Progenitor cell of endocrine pancreas (in vitro differentiated cells): ENCODE measurements at regions not wholly inside any gene's neighbourhood (a gene's known extent, or its start where the extent isn't known, plus 50 kb on each side); places are given as distances from the start of the nearest gene placed in this dataset.

Experiments
- DNase-seq: peaks from one replicate; pipeline ENCODE4 v3.0.0; 2021; ENCODE audit warnings: low spot score; ENCODE audit not compliant: unreplicated experiment
- H3K27ac Mint-ChIP-seq: 2 replicates; pipeline ENCODE4 v1.8.0; 2021; ENCODE audit warnings: mild to moderate bottlenecking, moderate library complexity, mixed read lengths
- H3K27me3 Mint-ChIP-seq: 2 replicates; pipeline ENCODE4 v1.8.0; 2021; ENCODE audit warnings: mixed read lengths
- H3K36me3 Mint-ChIP-seq: 2 replicates; pipeline ENCODE4 v1.8.0; 2022; ENCODE audit warnings: mixed read lengths; ENCODE audit not compliant: insufficient read depth
- H3K4me1 Mint-ChIP-seq: 2 replicates; pipeline ENCODE4 v1.8.0; 2021; ENCODE audit warnings: low read depth, mixed read lengths
- H3K4me3 Mint-ChIP-seq: 2 replicates; pipeline ENCODE4 v1.8.0; 2021; ENCODE audit warnings: low read depth, mild to moderate bottlenecking, moderate library complexity, mixed read lengths
- H3K9me3 Mint-ChIP-seq: 2 replicates; pipeline ENCODE4 v1.8.0; 2021; ENCODE audit warnings: low read depth, mixed read lengths
- TF ChIP-seq, protein P1 (sequence below): fragments of 200-600 bp; sonication (generic); IDR thresholded peaks from one replicate; pipeline ENCODE4 v1.5.0; 2021; ENCODE audit warnings: antibody characterized with exemption, mild to moderate bottlenecking; ENCODE audit not compliant: unreplicated experiment

DNA sequence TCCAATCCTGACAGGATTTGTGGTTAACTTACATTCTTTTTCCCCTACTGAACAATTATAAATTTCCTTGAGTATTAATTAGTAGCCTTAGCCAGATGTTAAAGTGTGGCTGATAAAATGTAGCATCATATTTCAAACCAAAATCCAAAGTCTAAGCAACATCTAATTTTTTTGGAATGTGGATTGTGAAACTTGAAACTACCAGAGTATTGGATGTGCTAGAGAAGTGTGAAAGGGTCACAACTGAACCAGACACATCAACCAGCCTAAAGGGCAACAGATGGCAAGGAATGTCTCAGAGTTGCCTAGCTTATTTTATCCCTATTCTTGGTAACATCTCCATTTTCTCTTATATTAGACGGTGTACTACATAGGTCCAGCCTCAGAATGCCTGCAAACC lies 153.1 kb upstream of the DCN start:
- Mint-ChIP-seq H3K4me1 (no peaks in the 10 kb centered on the region), H3K27ac (no peak overlapping the region), H3K36me3 (no peaks in the 10 kb centered on the region), H3K27me3 (no peaks in the 10 kb centered on the region), H3K9me3 (no peaks in the 10 kb centered on the region), H3K4me3 (no peak overlapping the region)
- no peak for DNase-seq
- TF ChIP-seq, protein P1, sequence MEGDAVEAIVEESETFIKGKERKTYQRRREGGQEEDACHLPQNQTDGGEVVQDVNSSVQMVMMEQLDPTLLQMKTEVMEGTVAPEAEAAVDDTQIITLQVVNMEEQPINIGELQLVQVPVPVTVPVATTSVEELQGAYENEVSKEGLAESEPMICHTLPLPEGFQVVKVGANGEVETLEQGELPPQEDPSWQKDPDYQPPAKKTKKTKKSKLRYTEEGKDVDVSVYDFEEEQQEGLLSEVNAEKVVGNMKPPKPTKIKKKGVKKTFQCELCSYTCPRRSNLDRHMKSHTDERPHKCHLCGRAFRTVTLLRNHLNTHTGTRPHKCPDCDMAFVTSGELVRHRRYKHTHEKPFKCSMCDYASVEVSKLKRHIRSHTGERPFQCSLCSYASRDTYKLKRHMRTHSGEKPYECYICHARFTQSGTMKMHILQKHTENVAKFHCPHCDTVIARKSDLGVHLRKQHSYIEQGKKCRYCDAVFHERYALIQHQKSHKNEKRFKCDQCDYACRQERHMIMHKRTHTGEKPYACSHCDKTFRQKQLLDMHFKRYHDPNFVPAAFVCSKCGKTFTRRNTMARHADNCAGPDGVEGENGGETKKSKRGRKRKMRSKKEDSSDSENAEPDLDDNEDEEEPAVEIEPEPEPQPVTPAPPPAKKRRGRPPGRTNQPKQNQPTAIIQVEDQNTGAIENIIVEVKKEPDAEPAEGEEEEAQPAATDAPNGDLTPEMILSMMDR: no peak

DNA sequence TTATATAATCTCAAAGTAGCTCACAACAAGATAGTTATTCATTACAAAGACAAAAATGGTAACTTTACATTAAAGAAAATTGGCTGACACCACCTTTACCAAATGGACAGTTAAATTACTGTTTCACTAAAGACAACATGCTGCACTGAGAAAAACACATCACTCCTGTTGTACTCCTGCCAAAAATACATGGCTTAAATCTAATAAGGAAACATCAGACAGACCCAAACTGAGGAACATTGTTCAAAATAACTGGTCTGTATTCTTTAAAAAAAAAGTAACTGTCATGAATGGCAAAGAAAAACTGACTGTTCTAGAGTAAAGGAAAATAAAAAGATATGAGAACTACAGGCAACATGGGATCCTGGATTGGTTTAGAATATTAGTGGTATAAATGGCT lies 151.3 kb upstream of the DCN start:
- H3K27me3 Mint-ChIP-seq: no peaks in the 10 kb centered on the region
- H3K9me3 Mint-ChIP-seq: no peaks in the 10 kb centered on the region
- H3K4me1 Mint-ChIP-seq: no peaks in the 10 kb centered on the region
- H3K36me3 Mint-ChIP-seq: no peaks in the 10 kb centered on the region
- no peak for DNase-seq
- H3K4me3 Mint-ChIP-seq: no peak overlapping the region
- H3K27ac Mint-ChIP-seq: no peak overlapping the region
- TF ChIP-seq, protein P1: no peak

DNA sequence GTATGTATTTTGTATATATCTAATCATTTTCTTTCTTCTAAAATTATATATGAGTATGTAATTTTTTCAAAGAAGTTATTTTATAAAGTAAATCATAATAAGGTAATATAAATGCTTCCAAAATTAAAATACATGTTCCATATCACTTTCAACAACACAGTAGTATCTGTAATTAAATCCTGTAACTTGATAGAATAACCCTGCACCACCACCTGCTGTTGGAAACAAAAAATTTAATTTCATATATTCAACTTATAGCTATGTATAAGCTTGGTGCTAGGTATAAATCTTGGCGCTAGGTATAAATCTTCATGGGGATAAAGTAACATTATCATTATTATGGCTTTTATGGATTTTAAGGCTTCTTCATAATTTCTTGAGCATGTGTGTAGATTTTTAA lies 149.7 kb upstream of the DCN start:
- H3K4me1 Mint-ChIP-seq: no peaks in the 10 kb centered on the region
- TF ChIP-seq, protein P1: no peak
- no peak overlapping the region for H3K4me3 Mint-ChIP-seq
- H3K27ac Mint-ChIP-seq: no peak overlapping the region
- H3K9me3 Mint-ChIP-seq: no peaks in the 10 kb centered on the region
- no peaks in the 10 kb centered on the region for H3K27me3 Mint-ChIP-seq
- DNase-seq: no peak
- no peaks in the 10 kb centered on the region for H3K36me3 Mint-ChIP-seq

DNA sequence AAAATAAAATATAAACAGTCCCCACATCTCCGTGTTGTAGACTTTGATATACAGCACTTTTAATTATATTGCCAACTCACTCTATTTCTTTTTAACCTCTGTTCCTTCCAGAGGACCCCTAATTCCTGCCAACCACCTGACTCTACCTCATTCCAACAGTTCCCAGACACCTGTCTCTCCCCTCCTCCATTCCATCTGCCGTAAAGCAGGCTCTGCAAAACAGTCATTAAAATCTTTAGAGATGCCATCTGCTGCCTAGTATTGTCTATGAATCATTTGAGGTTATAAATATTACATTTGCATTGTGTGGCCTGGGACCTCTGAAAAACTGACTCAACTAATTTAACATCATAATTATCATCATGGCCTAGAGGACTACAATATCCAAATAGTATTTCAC lies 148.8 kb upstream of the DCN start:
- H3K4me3 Mint-ChIP-seq: no peak overlapping the region
- TF ChIP-seq, protein P1: no peak
- H3K27ac Mint-ChIP-seq: no peak overlapping the region
- no peaks in the 10 kb centered on the region for H3K36me3 Mint-ChIP-seq
- H3K4me1 Mint-ChIP-seq: no peaks in the 10 kb centered on the region
- H3K27me3 Mint-ChIP-seq: no peaks in the 10 kb centered on the region
- no peak for DNase-seq
- no peaks in the 10 kb centered on the region for H3K9me3 Mint-ChIP-seq

DNA sequence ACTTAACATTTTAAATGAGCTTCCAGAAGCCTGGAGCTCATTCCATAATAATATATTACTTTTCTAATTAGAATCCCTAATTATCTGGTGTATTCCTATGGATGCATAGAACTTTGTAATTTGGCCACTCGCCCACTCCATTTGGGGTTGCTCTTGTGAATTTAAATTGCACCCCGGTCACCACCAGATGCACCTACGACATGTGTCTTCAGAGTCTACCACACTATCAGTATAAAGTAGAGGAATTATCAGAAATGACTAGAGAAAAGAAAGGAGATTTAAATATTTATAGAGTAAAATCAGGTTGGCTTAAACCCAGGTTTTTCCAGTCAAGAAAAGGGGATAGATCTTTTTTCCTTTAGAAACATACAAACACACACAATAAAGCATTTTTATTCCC lies 145.8 kb upstream of the DCN start:
- no peaks in the 10 kb centered on the region for H3K27me3 Mint-ChIP-seq
- H3K9me3 Mint-ChIP-seq: no peaks in the 10 kb centered on the region
- TF ChIP-seq, protein P1: no peak
- no peak for DNase-seq
- no peak overlapping the region for H3K27ac Mint-ChIP-seq
- no peaks in the 10 kb centered on the region for H3K36me3 Mint-ChIP-seq
- H3K4me3 Mint-ChIP-seq: no peak overlapping the region
- peaks cover 2% of the 10 kb centered on the region for H3K4me1 Mint-ChIP-seq
